ENCODE measurements at regions not wholly inside any gene's neighbourhood (a gene's known extent, or its start where the extent isn't known, plus 50 kb on each side); places are given as distances from the start of the nearest gene placed in this dataset.

GRCh38 chr20:11540558-11540957 lies 377.1 kb upstream of the BTBD3 start:
- ATAC-seq (ENCODE audit: low read depth) (no peak), DNase-seq (no peak)
- Histone ChIP-seq H4K20me1 (ENCODE audit: insufficient read depth, low read length) (no peaks in the 10 kb centered on the region), H3K23ac (ENCODE audit: low read depth, low read length) (no peak overlapping the region), H3K36me3 (ENCODE audit: control insufficient read depth, insufficient read depth, low read length) (no peaks in the 10 kb centered on the region), H2BK120ac (ENCODE audit: low read depth, low read length) (no peak overlapping the region), H2AFZ (replicated peaks; ENCODE audit: low read length, poor library complexity) (no peak overlapping the region), H2AK9ac (replicated peaks; ENCODE audit: low read depth, low read length, poor library complexity) (no peak overlapping the region), H4K8ac (ENCODE audit: low read depth in 2 of 2, low read length in 2 of 2) (no peak overlapping the region), H2BK15ac (ENCODE audit: low read depth, low read length) (no peak overlapping the region), H4K5ac (ENCODE audit: low read depth, low read length) (no peak overlapping the region), H3K56ac (ENCODE audit: extremely low read depth, insufficient read depth, low read length) (no peak overlapping the region), H3K4me3 (ENCODE audit: insufficient read depth, low read depth, low read length) (no peak overlapping the region), H4K91ac (ENCODE audit: insufficient read depth, low read depth, low read length) (no peak overlapping the region), H3K4me1 (ENCODE audit: control insufficient read depth, insufficient read depth, low read length) (no peaks in the 10 kb centered on the region; the same call in none of the 2 replicates), H3K4me2 (ENCODE audit: low read depth, low read length) (no peak overlapping the region), H2BK20ac (ENCODE audit: low read depth, low read length) (no peak overlapping the region), H3K9me3 (ENCODE audit: control insufficient read depth, insufficient read depth, low read length) (no peaks in the 10 kb centered on the region), H3K9me1 (ENCODE audit: insufficient read depth, low read length) (no peaks in the 10 kb centered on the region), H3K27me3 (ENCODE audit: control insufficient read depth, insufficient read depth, low read length) (peaks cover 1% of the 10 kb centered on the region; the same call in 1 of the 2 replicates), H3K9ac (ENCODE audit: low read depth, low read length) (no peak overlapping the region), H3K27ac (ENCODE audit: insufficient read depth, low read length) (no peak overlapping the region), H2AK5ac (ENCODE audit: low read depth, low read length) (no peak overlapping the region), H2BK5ac (ENCODE audit: low read depth, low read length, poor library complexity, severe bottlenecking) (no peak overlapping the region), H3K14ac (replicated peaks; ENCODE audit: low read depth, low read length) (no peak overlapping the region), H3K79me1 (ENCODE audit: low read depth in 1 of 2, low read length in 2 of 2) (no peaks in the 10 kb centered on the region), H3K18ac (ENCODE audit: low read depth, low read length) (no peak overlapping the region), H3K4ac (ENCODE audit: low read depth, low read length) (no peak overlapping the region)
- in situ Hi-C loops (cut with MboI; ENCODE audit: low sequenced_read_pairs), result loop anchor here (5.0 to 10.0 kb wide), 4 partner anchors 263 to 1076 kb away; partner anchors contain the start of gene JAG1
- intact Hi-C loops (cut with micrococcal nuclease), result loop anchor here (5.0 to 10.0 kb wide), 6 partner anchors 188 to 1926 kb away; partner anchors contain the start of genes MKKS and SLX4IP
- CTCF ChIA-PET, result no interaction called here
- dilution Hi-C loops (cut with HindIII; ENCODE audit: low sequenced_read_pairs, unreplicated experiment), result loop anchor here (25.0 kb wide), 1 partner anchor 878 kb away; the partner anchor contains the start of gene JAG1
- no CpG with 5 or more reads among the region's 3 CpGs for WGBS, 2 experiments (ENCODE audit: extremely low coverage in 2 of 2, insufficient read length in 1 of 2)
- no peak for TF ChIP-seq RCOR1 (IDR thresholded peaks at IDR 0.05; ENCODE audit: insufficient replicate concordance, low read length)
- no peak for TF ChIP-seq MAFK (IDR thresholded peaks at IDR 0.05; ENCODE audit: low read depth, low read length)
- no peak for TF ChIP-seq BHLHE40 (IDR thresholded peaks at IDR 0.05; ENCODE audit: low read depth, low read length)
- BruUV-seq (replicated peaks), result no TSS peak
- POLR2A ChIA-PET (ENCODE audit: unreplicated experiment), result no interaction called here
